Neural cell (in vitro differentiated cells): ENCODE measurements at regions not wholly inside any gene's neighbourhood (a gene's known extent, or its start where the extent isn't known, plus 50 kb on each side); places are given as distances from the start of the nearest gene placed in this dataset.

Source experiments
- H2AFZ ChIP-seq: fragments of 200-600, 300-800 bp; sonication (generic), shearing (Covaris generic); 2 replicates; pipeline ENCODE4 v1.6.0; 2014; ENCODE audit warnings: low read depth, mild to moderate bottlenecking, antibody characterized with exemption, low read length, moderate library complexity
- H3F3A ChIP-seq: fragments of 200-600 bp; shearing (Covaris generic); 2 replicates; pipeline ENCODE4 v1.6.1; 2016; ENCODE audit warnings: mild to moderate bottlenecking, moderate library complexity, mixed read lengths, antibody characterized with exemption, low read length; ENCODE audit not compliant: insufficient read depth, poor library complexity, severe bottlenecking
- H3K27ac ChIP-seq: fragments of 200-600, 300-800 bp; sonication (generic), shearing (Covaris generic); 2 replicates; pipeline ENCODE4 v1.5.1; 2014; ENCODE audit warnings: mild to moderate bottlenecking, low read length, moderate library complexity
- H3K27me3 ChIP-seq: fragments of 300-800, 200-600 bp; sonication (generic), shearing (Covaris generic); 2 replicates; pipeline ENCODE4 v1.6.0; 2014; ENCODE audit warnings: mild to moderate bottlenecking, low read depth, low read length, moderate library complexity; ENCODE audit not compliant: insufficient read depth
- H3K36me3 ChIP-seq: fragments of 300-800, 200-600 bp; sonication (generic), shearing (Covaris generic); 2 replicates; pipeline ENCODE4 v1.5.1; 2014; ENCODE audit warnings: mild to moderate bottlenecking, antibody characterized with exemption, low read length, moderate library complexity; ENCODE audit not compliant: insufficient read depth
- H3K4me2 ChIP-seq: fragments of 300-800, 200-600 bp; sonication (generic), shearing (Covaris generic); 2 replicates; pipeline ENCODE4 v1.6.0; 2014; ENCODE audit warnings: mild to moderate bottlenecking, low read length
- H3K4me3 ChIP-seq: fragments of 300-800, 200-600 bp; sonication (generic), shearing (Covaris generic); 2 replicates; pipeline ENCODE4 v1.5.1; 2014; ENCODE audit warnings: mild to moderate bottlenecking, low read length, moderate library complexity
- H3K79me2 ChIP-seq: fragments of 200-600 bp; shearing (Covaris generic); replicated peaks from 2 replicates; pipeline ENCODE4 v1.6.0; 2014; ENCODE audit warnings: mild to moderate bottlenecking, low read length, moderate library complexity; ENCODE audit not compliant: insufficient read depth
- H3K9ac ChIP-seq: fragments of 300-800, 200-600 bp; sonication (generic), shearing (Covaris generic); 2 replicates; pipeline ENCODE4 v1.6.1; 2016; ENCODE audit warnings: mild to moderate bottlenecking, low read length, mixed read lengths
- H3K9me2 ChIP-seq: fragments of 200-600 bp; shearing (Covaris generic); 2 replicates; pipeline ENCODE4 v1.6.1; 2016; ENCODE audit warnings: mild to moderate bottlenecking, low read length, mixed read lengths; ENCODE audit not compliant: insufficient read depth
- H3K9me3 ChIP-seq: fragments of 200-600, 300-800 bp; sonication (generic), shearing (Covaris generic); 2 replicates; pipeline ENCODE4 v1.6.1; 2016; ENCODE audit warnings: mild to moderate bottlenecking, mixed run types, low read length, moderate library complexity, mixed read lengths
- H4K20me1 ChIP-seq: fragments of 200-600 bp; shearing (Covaris generic); 2 replicates; pipeline ENCODE4 v1.6.1; 2016; ENCODE audit warnings: mild to moderate bottlenecking, mixed run types; ENCODE audit not compliant: insufficient read depth
- EP300 ChIP-seq: fragments of 450-650 bp; conservative IDR thresholded peaks from 2 replicates; pipeline ENCODE4 v1.6.1; 2014; ENCODE audit warnings: antibody characterized with exemption, mild to moderate bottlenecking, moderate library complexity; ENCODE audit not compliant: poor library complexity, severe bottlenecking
- EZH2 ChIP-seq: fragments of 200-600, 300-800 bp; shearing (Covaris generic), sonication (generic); IDR thresholded peaks from 2 replicates; pipeline ENCODE4 v1.6.1; 2014; ENCODE audit warnings: antibody characterized with exemption, low read length, borderline replicate concordance, mild to moderate bottlenecking; ENCODE audit not compliant: insufficient read depth, poor library complexity, severe bottlenecking
- MXI1 ChIP-seq: fragments of 450-650 bp; conservative IDR thresholded peaks from 2 replicates; pipeline ENCODE4 v1.6.1; 2014; ENCODE audit warnings: antibody characterized with exemption, mild to moderate bottlenecking; ENCODE audit not compliant: poor library complexity, severe bottlenecking
- POLR2AphosphoS5 ChIP-seq: IDR thresholded peaks from 2 replicates; pipeline ENCODE4 v1.6.1; 2012
- RAD21 ChIP-seq: fragments of 450-650 bp; conservative IDR thresholded peaks from 2 replicates; pipeline ENCODE4 v1.6.1; 2014; ENCODE audit warnings: antibody characterized with exemption, mild to moderate bottlenecking, moderate library complexity
- SMC3 ChIP-seq: fragments of 450-650 bp; conservative IDR thresholded peaks from 2 replicates; pipeline ENCODE4 v1.6.1; 2014; ENCODE audit warnings: antibody characterized with exemption, mild to moderate bottlenecking, moderate library complexity; ENCODE audit not compliant: poor library complexity
- TAF1 ChIP-seq: IDR thresholded peaks from 2 replicates; pipeline ENCODE4 v1.6.1; 2012; ENCODE audit warnings: low read depth
- TF ChIP-seq, protein P1 (sequence below): fragments of 450-650 bp; IDR thresholded peaks from 2 replicates; pipeline ENCODE4 v1.5.1; 2014; ENCODE audit warnings: antibody characterized with exemption, mild to moderate bottlenecking, moderate library complexity; ENCODE audit not compliant: poor library complexity, severe bottlenecking
- TF ChIP-seq, protein P2 (sequence below): IDR thresholded peaks from 2 replicates; pipeline ENCODE4 v1.6.1; 2012; ENCODE audit warnings: borderline replicate concordance

DNA sequence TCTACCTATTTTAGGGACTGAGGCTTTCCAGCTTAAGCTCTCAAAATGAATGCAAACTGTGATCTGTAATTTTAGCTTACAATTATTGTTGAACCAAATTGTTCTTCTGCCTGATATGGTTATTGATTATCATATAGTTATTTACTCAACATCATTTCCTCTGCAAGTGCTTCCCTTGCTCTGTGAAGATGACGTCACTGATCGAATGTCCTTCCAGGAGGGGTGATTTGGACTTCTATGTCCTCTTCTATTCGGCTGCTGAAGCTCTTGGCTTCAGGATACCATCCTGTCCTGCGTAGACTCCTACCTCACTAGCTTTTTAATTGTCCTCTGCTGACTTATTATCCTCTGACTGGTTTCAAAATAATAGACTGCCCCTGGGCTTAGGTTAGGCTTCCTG lies 137.4 kb upstream of the LARGE1 start:
- no peaks in the 10 kb centered on the region for H3K36me3 ChIP-seq
- no peak overlapping the region for H3K4me2 ChIP-seq
- no peak overlapping the region for H2AFZ ChIP-seq
- TF ChIP-seq, protein P1, sequence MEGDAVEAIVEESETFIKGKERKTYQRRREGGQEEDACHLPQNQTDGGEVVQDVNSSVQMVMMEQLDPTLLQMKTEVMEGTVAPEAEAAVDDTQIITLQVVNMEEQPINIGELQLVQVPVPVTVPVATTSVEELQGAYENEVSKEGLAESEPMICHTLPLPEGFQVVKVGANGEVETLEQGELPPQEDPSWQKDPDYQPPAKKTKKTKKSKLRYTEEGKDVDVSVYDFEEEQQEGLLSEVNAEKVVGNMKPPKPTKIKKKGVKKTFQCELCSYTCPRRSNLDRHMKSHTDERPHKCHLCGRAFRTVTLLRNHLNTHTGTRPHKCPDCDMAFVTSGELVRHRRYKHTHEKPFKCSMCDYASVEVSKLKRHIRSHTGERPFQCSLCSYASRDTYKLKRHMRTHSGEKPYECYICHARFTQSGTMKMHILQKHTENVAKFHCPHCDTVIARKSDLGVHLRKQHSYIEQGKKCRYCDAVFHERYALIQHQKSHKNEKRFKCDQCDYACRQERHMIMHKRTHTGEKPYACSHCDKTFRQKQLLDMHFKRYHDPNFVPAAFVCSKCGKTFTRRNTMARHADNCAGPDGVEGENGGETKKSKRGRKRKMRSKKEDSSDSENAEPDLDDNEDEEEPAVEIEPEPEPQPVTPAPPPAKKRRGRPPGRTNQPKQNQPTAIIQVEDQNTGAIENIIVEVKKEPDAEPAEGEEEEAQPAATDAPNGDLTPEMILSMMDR, result no peak
- TF ChIP-seq SMC3, result no peak
- no peak for TF ChIP-seq RAD21
- no peak for TF ChIP-seq EP300
- no peak for TF ChIP-seq TAF1
- TF ChIP-seq POLR2AphosphoS5, result no peak
- no peak for TF ChIP-seq MXI1
- TF ChIP-seq, protein P2, sequence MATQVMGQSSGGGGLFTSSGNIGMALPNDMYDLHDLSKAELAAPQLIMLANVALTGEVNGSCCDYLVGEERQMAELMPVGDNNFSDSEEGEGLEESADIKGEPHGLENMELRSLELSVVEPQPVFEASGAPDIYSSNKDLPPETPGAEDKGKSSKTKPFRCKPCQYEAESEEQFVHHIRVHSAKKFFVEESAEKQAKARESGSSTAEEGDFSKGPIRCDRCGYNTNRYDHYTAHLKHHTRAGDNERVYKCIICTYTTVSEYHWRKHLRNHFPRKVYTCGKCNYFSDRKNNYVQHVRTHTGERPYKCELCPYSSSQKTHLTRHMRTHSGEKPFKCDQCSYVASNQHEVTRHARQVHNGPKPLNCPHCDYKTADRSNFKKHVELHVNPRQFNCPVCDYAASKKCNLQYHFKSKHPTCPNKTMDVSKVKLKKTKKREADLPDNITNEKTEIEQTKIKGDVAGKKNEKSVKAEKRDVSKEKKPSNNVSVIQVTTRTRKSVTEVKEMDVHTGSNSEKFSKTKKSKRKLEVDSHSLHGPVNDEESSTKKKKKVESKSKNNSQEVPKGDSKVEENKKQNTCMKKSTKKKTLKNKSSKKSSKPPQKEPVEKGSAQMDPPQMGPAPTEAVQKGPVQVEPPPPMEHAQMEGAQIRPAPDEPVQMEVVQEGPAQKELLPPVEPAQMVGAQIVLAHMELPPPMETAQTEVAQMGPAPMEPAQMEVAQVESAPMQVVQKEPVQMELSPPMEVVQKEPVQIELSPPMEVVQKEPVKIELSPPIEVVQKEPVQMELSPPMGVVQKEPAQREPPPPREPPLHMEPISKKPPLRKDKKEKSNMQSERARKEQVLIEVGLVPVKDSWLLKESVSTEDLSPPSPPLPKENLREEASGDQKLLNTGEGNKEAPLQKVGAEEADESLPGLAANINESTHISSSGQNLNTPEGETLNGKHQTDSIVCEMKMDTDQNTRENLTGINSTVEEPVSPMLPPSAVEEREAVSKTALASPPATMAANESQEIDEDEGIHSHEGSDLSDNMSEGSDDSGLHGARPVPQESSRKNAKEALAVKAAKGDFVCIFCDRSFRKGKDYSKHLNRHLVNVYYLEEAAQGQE, result no peak
- no peak for TF ChIP-seq EZH2
- no peak overlapping the region for H3K27ac ChIP-seq
- H3F3A ChIP-seq, result no peaks in the 10 kb centered on the region
- H3K9ac ChIP-seq, result no peak overlapping the region
- H4K20me1 ChIP-seq, result no peaks in the 10 kb centered on the region
- no peaks in the 10 kb centered on the region for H3K79me2 ChIP-seq
- no peaks in the 10 kb centered on the region for H3K27me3 ChIP-seq
- no peaks in the 10 kb centered on the region for H3K9me2 ChIP-seq
- no peaks in the 10 kb centered on the region for H3K9me3 ChIP-seq
- no peak overlapping the region for H3K4me3 ChIP-seq

DNA sequence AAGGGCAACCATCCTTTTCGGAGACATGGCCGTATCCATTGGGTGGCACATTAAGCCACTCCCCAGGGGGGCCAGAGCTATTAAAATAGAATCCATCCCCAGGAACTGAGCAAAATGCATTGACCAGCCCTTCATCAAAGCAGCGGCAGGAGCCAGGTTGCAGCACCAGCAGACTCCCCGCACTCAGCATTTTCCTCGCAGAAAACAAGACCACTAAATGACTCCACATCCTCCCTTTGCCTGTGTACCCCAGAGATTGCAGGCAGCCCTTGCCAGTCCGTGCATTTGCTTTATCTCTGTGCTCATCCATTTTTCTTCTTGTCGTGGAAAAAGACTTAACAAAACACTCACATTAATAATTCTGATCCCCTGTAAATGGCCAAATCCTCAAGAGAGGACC lies 144.4 kb upstream of the LARGE1 start:
- no peaks in the 10 kb centered on the region for H3K36me3 ChIP-seq
- H3K4me3 ChIP-seq, result no peak overlapping the region
- TF ChIP-seq POLR2AphosphoS5, result no peak
- TF ChIP-seq RAD21, result no peak
- TF ChIP-seq MXI1, result no peak
- TF ChIP-seq EP300, result no peak
- TF ChIP-seq SMC3, result no peak
- TF ChIP-seq EZH2, result no peak
- TF ChIP-seq, protein P1, result no peak
- no peak for TF ChIP-seq TAF1
- no peaks in the 10 kb centered on the region for H3K9me2 ChIP-seq
- no peaks in the 10 kb centered on the region for H3K9me3 ChIP-seq
- H3F3A ChIP-seq, result no peaks in the 10 kb centered on the region
- no peak overlapping the region for H3K9ac ChIP-seq
- no peaks in the 10 kb centered on the region for H3K27me3 ChIP-seq
- no peaks in the 10 kb centered on the region for H3K79me2 ChIP-seq
- no peaks in the 10 kb centered on the region for H4K20me1 ChIP-seq
- H3K4me2 ChIP-seq, result no peak overlapping the region
- no peak overlapping the region for H2AFZ ChIP-seq
- H3K27ac ChIP-seq, result no peak overlapping the region
